Activated T-helper 1 cell treated with anti-CD3 and anti-CD28 coated beads, Interleukin-12 subunit alpha, Interleukin-12 subunit beta, Interleukin-2, Interleukin-4 antibody, amounts not matched to agents 30 ng/mL and 10 ng/mL and 1 ng/mL, durations not matched to agents 14 hours and 24 hours and 36 hours (primary cell): ENCODE measurements at regions not wholly inside any gene's neighbourhood (a gene's known extent, or its start where the extent isn't known, plus 50 kb on each side); places are given as distances from the start of the nearest gene placed in this dataset.

ENCODE experiments used
- DNase-seq: peaks from one replicate; pipeline ENCODE4 v3.0.0; 2021; ENCODE audit warnings: low spot score
- H3K27ac Mint-ChIP-seq: one replicate; pipeline ENCODE4 v1.8.0; 2021; ENCODE audit warnings: mild to moderate bottlenecking, mixed read lengths
- H3K27me3 Mint-ChIP-seq: one replicate; pipeline ENCODE4 v1.8.0; 2022; ENCODE audit warnings: mild to moderate bottlenecking, moderate library complexity, mixed read lengths; ENCODE audit not compliant: insufficient read depth
- H3K36me3 Mint-ChIP-seq: one replicate; pipeline ENCODE4 v1.8.0; 2021; ENCODE audit warnings: low read depth, mixed read lengths
- H3K4me1 Mint-ChIP-seq: one replicate; pipeline ENCODE4 v1.8.0; 2021; ENCODE audit warnings: low read depth, mixed read lengths
- H3K4me3 Mint-ChIP-seq: one replicate; pipeline ENCODE4 v1.8.0; 2021; ENCODE audit warnings: mild to moderate bottlenecking, moderate library complexity, mixed read lengths
- H3K9me3 Mint-ChIP-seq: one replicate; pipeline ENCODE4 v1.8.0; 2021; ENCODE audit warnings: mixed read lengths
- intact Hi-C: fragments of 100-400 bp; cut with micrococcal nuclease; formaldehyde crosslinking; loops from one replicate; pipeline ENCODE4 v1.15.1; 2024

GRCh38 chr6:6764764-6765434 lies 176.4 kb downstream of the LY86 start:
- Mint-ChIP-seq H3K9me3 (no peaks in the 10 kb centered on the region), H3K4me1 (no peaks in the 10 kb centered on the region), H3K4me3 (no peak overlapping the region), H3K27me3 (peaks cover 8% of the 10 kb centered on the region), H3K27ac (no peak overlapping the region), H3K36me3 (no peaks in the 10 kb centered on the region)
- DNase-seq, result no peak
- intact Hi-C loops, result no loop called here

- H3K4me1 Mint-ChIP-seq, result no peaks in the 10 kb centered on the region
- no peak overlapping the region for H3K27ac Mint-ChIP-seq
- intact Hi-C loops, result no loop called here
- no peak overlapping the region for H3K4me3 Mint-ChIP-seq
- no peaks in the 10 kb centered on the region for H3K36me3 Mint-ChIP-seq
- peaks cover 13% of the 10 kb centered on the region for H3K27me3 Mint-ChIP-seq
- H3K9me3 Mint-ChIP-seq, result no peaks in the 10 kb centered on the region
- DNase-seq, result no peak
Measured at GRCh38 chr6:6766230-6766905, 177.8 kb downstream of the LY86 start.

GRCh38 chr6:6769466-6769865 lies 180.9 kb downstream of the LY86 start:
- no peaks in the 10 kb centered on the region for H3K4me1 Mint-ChIP-seq
- no peaks in the 10 kb centered on the region for H3K9me3 Mint-ChIP-seq
- intact Hi-C loops, result no loop called here
- DNase-seq, result no peak
- no peaks in the 10 kb centered on the region for H3K36me3 Mint-ChIP-seq
- H3K27ac Mint-ChIP-seq, result no peak overlapping the region
- H3K4me3 Mint-ChIP-seq, result no peak overlapping the region
- peaks cover 16% of the 10 kb centered on the region for H3K27me3 Mint-ChIP-seq

GRCh38 chr6:6771224-6771945 lies 182.9 kb downstream of the LY86 start:
- Mint-ChIP-seq H3K36me3 (no peaks in the 10 kb centered on the region), H3K27me3 (peaks cover 16% of the 10 kb centered on the region), H3K4me1 (no peaks in the 10 kb centered on the region), H3K27ac (no peak overlapping the region), H3K4me3 (no peak overlapping the region), H3K9me3 (no peaks in the 10 kb centered on the region)
- intact Hi-C loops, result no loop called here
- no peak for DNase-seq

- H3K27ac Mint-ChIP-seq, result no peak overlapping the region
- no peak for DNase-seq
- H3K4me3 Mint-ChIP-seq, result no peak overlapping the region
- intact Hi-C loops, result no loop called here
- no peaks in the 10 kb centered on the region for H3K9me3 Mint-ChIP-seq
- peaks cover 18% of the 10 kb centered on the region for H3K27me3 Mint-ChIP-seq
- no peaks in the 10 kb centered on the region for H3K36me3 Mint-ChIP-seq
- H3K4me1 Mint-ChIP-seq, result no peaks in the 10 kb centered on the region
Measured at GRCh38 chr6:6771964-6772363, 183.4 kb downstream of the LY86 start.

GRCh38 chr6:6772751-6773150 lies 184.2 kb downstream of the LY86 start:
- H3K36me3 Mint-ChIP-seq, result no peaks in the 10 kb centered on the region
- H3K9me3 Mint-ChIP-seq, result no peaks in the 10 kb centered on the region
- H3K4me3 Mint-ChIP-seq, result no peak overlapping the region
- H3K4me1 Mint-ChIP-seq, result no peaks in the 10 kb centered on the region
- peaks cover 18% of the 10 kb centered on the region for H3K27me3 Mint-ChIP-seq
- DNase-seq, result no peak
- intact Hi-C loops, result no loop called here
- H3K27ac Mint-ChIP-seq, result no peak overlapping the region

GRCh38 chr6:6775074-6775473 lies 186.6 kb downstream of the LY86 start:
- H3K27me3 Mint-ChIP-seq, result peaks cover 30% of the 10 kb centered on the region
- H3K36me3 Mint-ChIP-seq, result no peaks in the 10 kb centered on the region
- no peak overlapping the region for H3K27ac Mint-ChIP-seq
- DNase-seq, result no peak
- no peak overlapping the region for H3K4me3 Mint-ChIP-seq
- H3K9me3 Mint-ChIP-seq, result peaks cover 5% of the 10 kb centered on the region
- no peaks in the 10 kb centered on the region for H3K4me1 Mint-ChIP-seq
- intact Hi-C loops, result no loop called here

GRCh38 chr6:6780231-6780630 lies 191.7 kb downstream of the LY86 start:
- Mint-ChIP-seq H3K36me3 (no peaks in the 10 kb centered on the region), H3K4me3 (no peak overlapping the region), H3K27me3 (peaks cover 29% of the 10 kb centered on the region), H3K27ac (no peak overlapping the region), H3K4me1 (no peaks in the 10 kb centered on the region), H3K9me3 (peaks cover 5% of the 10 kb centered on the region)
- no peak for DNase-seq
- intact Hi-C loops, result no loop called here

- intact Hi-C loops, result no loop called here
Measured at GRCh38 chr6:6781172-6781872, 192.8 kb downstream of the LY86 start.

GRCh38 chr6:6781873-6782227 lies 193.3 kb downstream of the LY86 start:
- intact Hi-C loops, result no loop called here
- Mint-ChIP-seq H3K9me3 (peaks cover 5% of the 10 kb centered on the region), H3K27me3 (peaks cover 31% of the 10 kb centered on the region)

More at GRCh38 chr6:6781172-6781872, 192.8 kb downstream of the LY86 start:
- no peak for DNase-seq
- Mint-ChIP-seq H3K27ac (no peak overlapping the region), H3K27me3 (peaks cover 31% of the 10 kb centered on the region), H3K4me1 (peaks cover 3% of the 10 kb centered on the region), H3K9me3 (peaks cover 5% of the 10 kb centered on the region), H3K4me3 (no peak overlapping the region), H3K36me3 (no peaks in the 10 kb centered on the region)

GRCh38 chr6:6783721-6784120 lies 195.2 kb downstream of the LY86 start:
- intact Hi-C loops, result no loop called here
- H3K27ac Mint-ChIP-seq, result no peak overlapping the region
- no peak for DNase-seq
- H3K27me3 Mint-ChIP-seq, result peaks cover 29% of the 10 kb centered on the region
- peaks cover 5% of the 10 kb centered on the region for H3K4me1 Mint-ChIP-seq
- H3K9me3 Mint-ChIP-seq, result peaks cover 5% of the 10 kb centered on the region
- no peaks in the 10 kb centered on the region for H3K36me3 Mint-ChIP-seq
- H3K4me3 Mint-ChIP-seq, result no peak overlapping the region

More at GRCh38 chr6:6781873-6782227, 193.3 kb downstream of the LY86 start:
- DNase-seq, result no peak
- Mint-ChIP-seq H3K4me3 (no peak overlapping the region), H3K36me3 (no peaks in the 10 kb centered on the region), H3K27ac (no peak overlapping the region), H3K4me1 (peaks cover 5% of the 10 kb centered on the region)

- Mint-ChIP-seq H3K4me3 (no peak overlapping the region), H3K27ac (no peak overlapping the region), H3K27me3 (peaks cover 25% of the 10 kb centered on the region), H3K36me3 (no peaks in the 10 kb centered on the region), H3K9me3 (no peaks in the 10 kb centered on the region), H3K4me1 (peaks cover 5% of the 10 kb centered on the region)
- no peak for DNase-seq
- intact Hi-C loops, result no loop called here
Measured at GRCh38 chr6:6784514-6785162, 196.1 kb downstream of the LY86 start.
